HepG2 (cell line): ENCODE measurements at regions not wholly inside any gene's neighbourhood (a gene's known extent, or its start where the extent isn't known, plus 50 kb on each side); places are given as distances from the start of the nearest gene placed in this dataset.

Source experiments
- MAZ ChIP-seq, 2 experiments: sonication (generic) in 1 of 2; formaldehyde crosslinking in 1 of 2; IDR thresholded peaks; 2 replicates each; pipeline versions ENCODE4 v1.5.0 to v1.6.1; 2012 to 2020; ENCODE audit warnings: low read depth in 2 of 2, mild to moderate bottlenecking in 2 of 2, borderline replicate concordance in 1 of 2, improper control_type of control experiment in 1 of 2, low read length in 1 of 2, missing genetic modification reagents in 1 of 2, moderate library complexity in 1 of 2
- POLR2A ChIP-seq, 2 experiments: IDR thresholded peaks; 2 replicates each; pipeline ENCODE4 v1.6.1; 2011; ENCODE audit warnings: low read depth in 2 of 2, low read length in 2 of 2, mild to moderate bottlenecking in 1 of 2, moderate library complexity in 1 of 2; ENCODE audit not compliant: insufficient read depth in 1 of 2
- POLR2AphosphoS5 ChIP-seq: IDR thresholded peaks from 2 replicates; pipeline ENCODE4 v1.6.1; 2012; ENCODE audit warnings: low read depth, low read length
- SRY ChIP-seq: sonication (generic); formaldehyde crosslinking; IDR thresholded peaks from 2 replicates; pipeline ENCODE4 v1.8.0; 2022; ENCODE audit warnings: mild to moderate bottlenecking, missing genetic modification reagents
- TAF1 ChIP-seq: sonication (generic); formaldehyde crosslinking; IDR thresholded peaks from 2 replicates; pipeline ENCODE4 v1.4.0; 2020; ENCODE audit warnings: missing genetic modification reagents
- TF ChIP-seq, protein P1 (sequence below), 2 experiments: IDR thresholded peaks; 2 replicates each; pipeline ENCODE4 v1.6.1; 2011 to 2012; ENCODE audit warnings: low read length in 2 of 2, borderline replicate concordance in 1 of 2, low read depth in 1 of 2, mild to moderate bottlenecking in 1 of 2, moderate library complexity in 1 of 2

DNA sequence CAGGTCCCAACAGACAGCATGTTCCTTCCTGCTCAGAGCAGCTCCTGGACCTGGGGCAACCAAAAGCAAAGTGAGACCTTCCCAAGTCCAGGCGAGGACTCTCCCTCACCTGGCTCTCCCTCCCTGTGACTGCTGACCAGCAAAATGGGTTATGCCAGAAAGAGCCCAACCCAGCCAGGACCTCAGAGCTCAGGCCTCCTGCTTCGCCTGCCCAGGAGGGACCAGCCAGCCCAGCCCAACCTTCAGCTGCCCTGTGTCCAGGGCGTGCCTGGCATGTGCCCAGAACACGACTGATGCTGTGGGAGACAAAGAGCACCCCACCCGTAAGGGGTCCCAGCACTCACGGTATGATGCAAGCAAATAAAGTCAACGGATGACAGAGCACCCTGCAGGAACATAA lies 74.0 kb upstream of the CST7 start:
- TF ChIP-seq POLR2A (IDR thresholded peaks at IDR 0.05; ENCODE audit: insufficient read depth in 1 of 2, low read depth in 2 of 2, low read length in 2 of 2) (no peak), TAF1 (no peak), POLR2AphosphoS5 (no peak), SRY (CRISPR knock-in tag) (no peak), MAZ (IDR thresholded peaks at IDR 0.05; ENCODE audit: borderline replicate concordance, low read depth, low read length) (no peak), MAZ (CRISPR knock-in tag; IDR thresholded peaks at IDR 0.05; ENCODE audit: low read depth) (no peak)
- TF ChIP-seq, protein P1, sequence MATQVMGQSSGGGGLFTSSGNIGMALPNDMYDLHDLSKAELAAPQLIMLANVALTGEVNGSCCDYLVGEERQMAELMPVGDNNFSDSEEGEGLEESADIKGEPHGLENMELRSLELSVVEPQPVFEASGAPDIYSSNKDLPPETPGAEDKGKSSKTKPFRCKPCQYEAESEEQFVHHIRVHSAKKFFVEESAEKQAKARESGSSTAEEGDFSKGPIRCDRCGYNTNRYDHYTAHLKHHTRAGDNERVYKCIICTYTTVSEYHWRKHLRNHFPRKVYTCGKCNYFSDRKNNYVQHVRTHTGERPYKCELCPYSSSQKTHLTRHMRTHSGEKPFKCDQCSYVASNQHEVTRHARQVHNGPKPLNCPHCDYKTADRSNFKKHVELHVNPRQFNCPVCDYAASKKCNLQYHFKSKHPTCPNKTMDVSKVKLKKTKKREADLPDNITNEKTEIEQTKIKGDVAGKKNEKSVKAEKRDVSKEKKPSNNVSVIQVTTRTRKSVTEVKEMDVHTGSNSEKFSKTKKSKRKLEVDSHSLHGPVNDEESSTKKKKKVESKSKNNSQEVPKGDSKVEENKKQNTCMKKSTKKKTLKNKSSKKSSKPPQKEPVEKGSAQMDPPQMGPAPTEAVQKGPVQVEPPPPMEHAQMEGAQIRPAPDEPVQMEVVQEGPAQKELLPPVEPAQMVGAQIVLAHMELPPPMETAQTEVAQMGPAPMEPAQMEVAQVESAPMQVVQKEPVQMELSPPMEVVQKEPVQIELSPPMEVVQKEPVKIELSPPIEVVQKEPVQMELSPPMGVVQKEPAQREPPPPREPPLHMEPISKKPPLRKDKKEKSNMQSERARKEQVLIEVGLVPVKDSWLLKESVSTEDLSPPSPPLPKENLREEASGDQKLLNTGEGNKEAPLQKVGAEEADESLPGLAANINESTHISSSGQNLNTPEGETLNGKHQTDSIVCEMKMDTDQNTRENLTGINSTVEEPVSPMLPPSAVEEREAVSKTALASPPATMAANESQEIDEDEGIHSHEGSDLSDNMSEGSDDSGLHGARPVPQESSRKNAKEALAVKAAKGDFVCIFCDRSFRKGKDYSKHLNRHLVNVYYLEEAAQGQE (IDR thresholded peaks at IDR 0.05; ENCODE audit: borderline replicate concordance in 1 of 2, low read depth in 1 of 2, low read length in 2 of 2): no peak
